ENCODE measurements at regions not wholly inside any gene's neighbourhood (a gene's known extent, or its start where the extent isn't known, plus 50 kb on each side); places are given as distances from the start of the nearest gene placed in this dataset.

DNA sequence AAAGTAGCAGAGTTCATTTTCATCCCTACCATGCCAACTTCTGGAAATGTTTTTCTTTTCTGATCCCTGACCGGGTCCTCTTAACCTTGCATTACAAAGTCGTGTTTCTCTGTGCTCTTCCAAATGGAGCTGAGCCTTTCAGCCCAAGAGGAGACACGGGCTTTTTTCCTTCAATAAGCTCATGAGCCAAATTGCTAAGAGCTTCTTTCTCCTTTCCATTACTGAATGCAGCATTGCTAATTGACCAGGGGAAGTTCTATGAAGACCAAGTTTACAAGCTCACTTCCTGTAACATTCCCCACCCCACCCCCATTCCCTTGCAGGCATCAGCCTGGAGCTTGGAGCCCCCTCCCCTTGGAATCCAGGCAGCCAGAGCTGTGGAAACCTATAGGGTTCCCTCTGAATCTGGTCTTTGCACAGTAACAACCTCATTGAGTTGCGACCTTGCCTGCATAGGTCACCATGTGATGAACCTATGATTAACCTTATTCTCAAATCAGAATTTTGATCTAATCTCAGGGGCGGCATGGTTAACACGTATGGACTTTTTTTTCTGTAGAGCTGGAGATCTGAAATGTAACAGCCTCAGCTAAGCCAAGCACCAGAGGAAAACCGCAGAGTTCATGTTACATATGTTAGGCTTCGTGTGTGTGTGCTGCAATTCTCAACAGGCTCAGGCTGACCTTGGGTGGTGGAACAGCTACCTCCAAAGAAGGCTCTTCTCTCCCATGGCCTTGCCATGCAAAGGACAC is 395.7 kb upstream of the ZNF462 start:
- H3K4me3 ChIP-seq: no peak overlapping the region
- H3K4me1 ChIP-seq (ENCODE audit: control insufficient read depth in 1 of 2, low read depth in 2 of 2): no peaks in the 10 kb centered on the region
- H3K36me3 ChIP-seq: no peaks in the 10 kb centered on the region
- no peaks in the 10 kb centered on the region for H3K9me3 ChIP-seq
- ATAC-seq (ENCODE audit: insufficient number of reproducible peaks, low FRiP score, low read depth) (no peak), DNase-seq (ENCODE audit: low spot score) (no peak)
- no peak overlapping the region for H3K27ac ChIP-seq
- TF ChIP-seq, protein P1, sequence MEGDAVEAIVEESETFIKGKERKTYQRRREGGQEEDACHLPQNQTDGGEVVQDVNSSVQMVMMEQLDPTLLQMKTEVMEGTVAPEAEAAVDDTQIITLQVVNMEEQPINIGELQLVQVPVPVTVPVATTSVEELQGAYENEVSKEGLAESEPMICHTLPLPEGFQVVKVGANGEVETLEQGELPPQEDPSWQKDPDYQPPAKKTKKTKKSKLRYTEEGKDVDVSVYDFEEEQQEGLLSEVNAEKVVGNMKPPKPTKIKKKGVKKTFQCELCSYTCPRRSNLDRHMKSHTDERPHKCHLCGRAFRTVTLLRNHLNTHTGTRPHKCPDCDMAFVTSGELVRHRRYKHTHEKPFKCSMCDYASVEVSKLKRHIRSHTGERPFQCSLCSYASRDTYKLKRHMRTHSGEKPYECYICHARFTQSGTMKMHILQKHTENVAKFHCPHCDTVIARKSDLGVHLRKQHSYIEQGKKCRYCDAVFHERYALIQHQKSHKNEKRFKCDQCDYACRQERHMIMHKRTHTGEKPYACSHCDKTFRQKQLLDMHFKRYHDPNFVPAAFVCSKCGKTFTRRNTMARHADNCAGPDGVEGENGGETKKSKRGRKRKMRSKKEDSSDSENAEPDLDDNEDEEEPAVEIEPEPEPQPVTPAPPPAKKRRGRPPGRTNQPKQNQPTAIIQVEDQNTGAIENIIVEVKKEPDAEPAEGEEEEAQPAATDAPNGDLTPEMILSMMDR (IDR thresholded peaks at IDR 0.05): no peak
- H3K27me3 ChIP-seq (replicated peaks; ENCODE audit: insufficient read depth): no peaks in the 10 kb centered on the region

DNA sequence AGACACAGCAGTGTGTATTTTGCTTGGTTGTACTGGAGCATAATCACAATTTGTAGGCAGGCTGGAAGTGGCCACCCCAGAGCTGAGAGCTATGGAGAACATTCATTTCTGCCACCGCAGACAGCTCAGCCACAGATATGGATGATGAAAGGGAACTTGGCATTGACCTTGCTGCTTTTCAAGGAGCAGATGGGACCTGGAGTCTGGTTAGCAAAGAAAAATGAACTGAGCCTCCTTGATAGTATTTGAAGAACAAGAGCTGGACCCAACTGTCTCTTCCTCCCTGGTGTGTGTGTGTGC is 395.2 kb upstream of the ZNF462 start:
- Histone ChIP-seq H3K9me3 (no peaks in the 10 kb centered on the region), H3K4me3 (no peak overlapping the region), H3K27ac (no peak overlapping the region), H3K27me3 (replicated peaks; ENCODE audit: insufficient read depth) (no peaks in the 10 kb centered on the region), H3K4me1 (ENCODE audit: control insufficient read depth in 1 of 2, low read depth in 2 of 2) (no peaks in the 10 kb centered on the region), H3K36me3 (no peaks in the 10 kb centered on the region)
- ATAC-seq (ENCODE audit: insufficient number of reproducible peaks, low FRiP score, low read depth) (no peak), DNase-seq (ENCODE audit: low spot score) (no peak)
- TF ChIP-seq, protein P1 (IDR thresholded peaks at IDR 0.05): no peak

DNA sequence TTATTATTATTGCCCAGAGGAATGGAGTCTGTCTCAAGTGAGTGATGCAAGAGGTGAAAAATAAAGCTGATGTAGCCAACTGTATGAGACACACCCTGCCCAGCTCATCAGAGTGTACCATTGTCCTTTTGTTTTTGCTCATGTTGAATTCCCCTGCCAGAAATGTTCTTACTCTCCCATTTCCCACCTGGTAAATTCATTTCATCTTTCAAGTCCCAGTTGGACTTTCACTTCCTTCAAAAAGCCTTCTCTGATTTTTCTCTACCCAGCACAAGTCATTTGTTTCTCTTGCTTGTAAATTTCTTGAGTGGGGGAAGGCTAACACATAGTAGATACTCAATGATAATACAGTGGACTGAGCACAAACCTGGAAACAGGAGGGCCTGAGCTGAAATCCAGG is 394.5 kb upstream of the ZNF462 start:
- Histone ChIP-seq H3K4me1 (ENCODE audit: control insufficient read depth in 1 of 2, low read depth in 2 of 2) (no peaks in the 10 kb centered on the region), H3K36me3 (no peaks in the 10 kb centered on the region), H3K27me3 (replicated peaks; ENCODE audit: insufficient read depth) (no peaks in the 10 kb centered on the region), H3K27ac (no peak overlapping the region), H3K9me3 (no peaks in the 10 kb centered on the region), H3K4me3 (no peak overlapping the region)
- TF ChIP-seq, protein P1 (IDR thresholded peaks at IDR 0.05): no peak
- ATAC-seq (ENCODE audit: insufficient number of reproducible peaks, low FRiP score, low read depth): no peak
- no peak for DNase-seq (ENCODE audit: low spot score)

DNA sequence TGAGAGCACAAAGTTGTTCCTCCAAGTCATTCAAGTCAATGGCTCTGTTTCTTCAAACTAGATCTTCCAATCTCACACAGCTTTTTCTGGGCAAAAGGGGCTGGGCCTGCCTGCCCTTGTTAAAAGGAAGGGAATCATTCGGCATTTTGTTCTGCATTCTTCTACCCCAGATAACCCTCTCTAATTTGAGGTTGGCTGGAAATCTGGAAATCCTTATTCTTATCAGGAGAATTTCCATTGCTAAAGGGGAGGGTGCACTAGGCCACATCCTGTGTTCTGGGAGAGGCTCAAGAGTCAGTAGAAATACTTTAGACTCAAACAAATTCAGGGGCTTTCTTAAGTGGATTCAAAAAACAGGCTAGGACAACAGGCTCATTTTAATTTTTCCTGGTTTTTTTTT is 384.7 kb upstream of the ZNF462 start:
- no peak overlapping the region for H3K27ac ChIP-seq
- H3K4me3 ChIP-seq: no peak overlapping the region
- TF ChIP-seq, protein P1 (IDR thresholded peaks at IDR 0.05): no peak
- no peaks in the 10 kb centered on the region for H3K27me3 ChIP-seq (replicated peaks; ENCODE audit: insufficient read depth)
- no peak for ATAC-seq (ENCODE audit: insufficient number of reproducible peaks, low FRiP score, low read depth)
- peaks cover 0 to 2% of the 10 kb centered on the region in 2 donors for H3K4me1 ChIP-seq (ENCODE audit: control insufficient read depth in 1 of 2, low read depth in 2 of 2)
- H3K9me3 ChIP-seq: no peaks in the 10 kb centered on the region
- no peaks in the 10 kb centered on the region for H3K36me3 ChIP-seq
- no peak for DNase-seq (ENCODE audit: low spot score)

DNA sequence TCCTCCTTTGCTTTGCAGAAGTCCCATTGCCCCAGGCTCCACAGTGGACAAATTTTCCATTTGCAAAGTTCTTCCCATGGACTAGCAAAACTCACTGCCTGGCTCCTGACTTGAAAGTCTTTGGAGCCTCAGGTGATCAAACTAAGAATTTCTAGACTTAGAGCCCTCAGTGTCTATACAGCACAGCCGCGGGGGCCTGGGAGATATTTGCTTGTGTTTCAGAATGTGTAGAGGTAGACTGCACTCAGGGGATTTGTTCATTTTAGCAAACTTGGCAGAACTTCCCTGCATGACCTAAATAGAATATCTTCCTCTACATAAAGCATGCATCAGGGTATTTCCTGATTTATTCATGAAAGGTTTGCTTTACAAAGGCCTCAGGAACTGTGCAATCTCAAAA is 384.2 kb upstream of the ZNF462 start:
- TF ChIP-seq, protein P1 (IDR thresholded peaks at IDR 0.05): no peak
- H3K9me3 ChIP-seq: no peaks in the 10 kb centered on the region

More for the DNA sequence above, 384.2 kb upstream of the ZNF462 start:
- ATAC-seq (ENCODE audit: insufficient number of reproducible peaks, low FRiP score, low read depth) (no peak), DNase-seq (ENCODE audit: low spot score) (no peak)
- H3K36me3 ChIP-seq: no peaks in the 10 kb centered on the region
- H3K27me3 ChIP-seq (replicated peaks; ENCODE audit: insufficient read depth): no peaks in the 10 kb centered on the region
- H3K4me3 ChIP-seq: no peak overlapping the region
- H3K4me1 ChIP-seq (ENCODE audit: control insufficient read depth in 1 of 2, low read depth in 2 of 2): peaks cover 0 to 2% of the 10 kb centered on the region in 2 donors
- H3K27ac ChIP-seq: no peak overlapping the region
